ENCODE measurements at regions not wholly inside any gene's neighbourhood (a gene's known extent, or its start where the extent isn't known, plus 50 kb on each side); places are given as distances from the start of the nearest gene placed in this dataset.

DNA sequence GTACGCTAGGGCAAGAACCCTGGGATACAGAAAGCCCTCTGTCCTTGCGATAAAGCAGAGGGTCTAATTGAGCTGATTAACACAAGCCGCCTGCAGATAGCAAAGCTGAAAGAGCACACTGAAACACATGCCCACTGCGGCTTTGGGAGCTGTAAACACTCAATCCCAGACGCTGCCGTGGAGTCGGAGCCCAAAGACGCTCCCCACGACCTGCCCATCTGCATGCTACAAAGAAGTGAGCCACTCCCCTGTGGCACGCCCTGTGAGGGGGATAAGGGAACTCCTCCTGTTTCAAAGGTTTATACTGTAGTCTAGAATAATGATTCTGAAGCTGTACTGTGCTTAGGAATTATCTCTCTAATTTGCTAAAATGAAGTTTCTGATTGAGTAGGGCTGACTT lies 985.6 kb upstream of the GHITM start:
- TF ChIP-seq, protein P1, sequence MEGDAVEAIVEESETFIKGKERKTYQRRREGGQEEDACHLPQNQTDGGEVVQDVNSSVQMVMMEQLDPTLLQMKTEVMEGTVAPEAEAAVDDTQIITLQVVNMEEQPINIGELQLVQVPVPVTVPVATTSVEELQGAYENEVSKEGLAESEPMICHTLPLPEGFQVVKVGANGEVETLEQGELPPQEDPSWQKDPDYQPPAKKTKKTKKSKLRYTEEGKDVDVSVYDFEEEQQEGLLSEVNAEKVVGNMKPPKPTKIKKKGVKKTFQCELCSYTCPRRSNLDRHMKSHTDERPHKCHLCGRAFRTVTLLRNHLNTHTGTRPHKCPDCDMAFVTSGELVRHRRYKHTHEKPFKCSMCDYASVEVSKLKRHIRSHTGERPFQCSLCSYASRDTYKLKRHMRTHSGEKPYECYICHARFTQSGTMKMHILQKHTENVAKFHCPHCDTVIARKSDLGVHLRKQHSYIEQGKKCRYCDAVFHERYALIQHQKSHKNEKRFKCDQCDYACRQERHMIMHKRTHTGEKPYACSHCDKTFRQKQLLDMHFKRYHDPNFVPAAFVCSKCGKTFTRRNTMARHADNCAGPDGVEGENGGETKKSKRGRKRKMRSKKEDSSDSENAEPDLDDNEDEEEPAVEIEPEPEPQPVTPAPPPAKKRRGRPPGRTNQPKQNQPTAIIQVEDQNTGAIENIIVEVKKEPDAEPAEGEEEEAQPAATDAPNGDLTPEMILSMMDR (IDR thresholded peaks at IDR 0.05): no peak
- TF ChIP-seq POLR2A (IDR thresholded peaks at IDR 0.05) (no peak), EP300 (IDR thresholded peaks at IDR 0.05) (no peak), POLR2AphosphoS5 (IDR thresholded peaks at IDR 0.05) (no peak)
